ENCODE measurements at regions not wholly inside any gene's neighbourhood (a gene's known extent, or its start where the extent isn't known, plus 50 kb on each side); places are given as distances from the start of the nearest gene placed in this dataset.

DNA sequence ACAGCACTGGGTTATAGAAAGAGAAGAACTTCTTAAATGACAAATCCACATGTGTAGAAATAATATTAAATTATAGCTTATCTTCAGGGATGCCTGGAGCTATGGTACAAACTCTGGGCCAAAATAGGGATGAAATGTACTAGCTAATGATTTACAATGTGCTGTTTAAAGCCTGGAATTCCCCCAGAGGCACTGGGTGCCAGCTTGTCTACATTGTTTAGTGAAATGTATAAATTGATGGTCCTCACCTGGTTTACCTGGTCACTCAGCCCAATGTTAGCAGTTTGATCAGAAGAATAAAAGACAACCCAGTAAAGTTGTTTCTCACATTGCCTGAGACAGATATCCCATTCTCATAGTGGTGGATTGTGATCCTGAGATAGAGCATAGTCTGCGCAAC, 597.2 kb downstream of the DIAPH3 start:
- Histone ChIP-seq H2BK120ac (ENCODE audit: low read depth, low read length, poor library complexity, severe bottlenecking) (no peak overlapping the region), H2BK15ac (ENCODE audit: low read depth, low read length) (no peak overlapping the region), H3K27me3 (ENCODE audit: insufficient read depth, low read length) (no peaks in the 10 kb centered on the region), H2BK20ac (ENCODE audit: low read depth, low read length, poor library complexity, severe bottlenecking) (no peak overlapping the region), H3K14ac (ENCODE audit: insufficient read depth, low read length) (no peak overlapping the region), H3K56ac (ENCODE audit: insufficient read length, low read depth, low read length) (no peak overlapping the region), H2AFZ (ENCODE audit: low read length) (no peak overlapping the region), H3K27ac (ENCODE audit: insufficient read length, low read depth, low read length) (no peak overlapping the region), H3K79me2 (ENCODE audit: insufficient read depth, low read length) (no peaks in the 10 kb centered on the region), H2AK5ac (ENCODE audit: insufficient read length, low read length) (no peak overlapping the region), H4K5ac (ENCODE audit: insufficient read length, low read depth, low read length) (no peak overlapping the region), H3K4me2 (ENCODE audit: insufficient read depth, insufficient read length, low read length) (no peak overlapping the region), H3T11ph (ENCODE audit: low read length) (no peak overlapping the region), H3K23me2 (ENCODE audit: insufficient read length, low read depth, low read length, poor library complexity, severe bottlenecking) (no peaks in the 10 kb centered on the region), H4K91ac (ENCODE audit: insufficient read length, low read depth, low read length) (no peak overlapping the region), H3K4ac (ENCODE audit: low read depth, low read length) (no peak overlapping the region), H3K79me1 (ENCODE audit: insufficient read depth, low read depth, low read length, poor library complexity, severe bottlenecking) (no peaks in the 10 kb centered on the region), H3K18ac (ENCODE audit: insufficient read length, low read depth, low read length) (no peak overlapping the region), H2BK5ac (ENCODE audit: insufficient read length, low read length) (no peak overlapping the region), H3K9me3 (ENCODE audit: control insufficient read depth, low read depth, low read length) (no peaks in the 10 kb centered on the region), H4K20me1 (ENCODE audit: control insufficient read depth, insufficient read depth, insufficient read length) (no peaks in the 10 kb centered on the region), H2BK12ac (ENCODE audit: insufficient read length, low read depth, low read length) (no peak overlapping the region), H3K9ac (ENCODE audit: extremely low read depth, insufficient read length, low read length) (no peak overlapping the region), H3K23ac (ENCODE audit: insufficient read length, low read depth, low read length) (no peak overlapping the region), H3K4me1 (ENCODE audit: insufficient read depth, low read length) (no peaks in the 10 kb centered on the region), H4K8ac (replicated peaks; ENCODE audit: insufficient read length, low read depth, low read length) (no peak overlapping the region)
- no CpG with 5 or more reads among the region's 1 CpG for WGBS (ENCODE audit: extremely low coverage, insufficient read length, low lambda C conversion rate)
- peaks cover 19 to 21% of the 10 kb centered on the region in 2 experiments for H3K9me3 Mint-ChIP-seq
- no peak overlapping the region for H3K4me3 Mint-ChIP-seq
- peaks cover 3 to 8% of the 10 kb centered on the region in 2 experiments for H3K4me1 Mint-ChIP-seq
- DNase-seq: no peak
- H3K27ac Mint-ChIP-seq: no peak overlapping the region
- H3K36me3 Mint-ChIP-seq (ENCODE audit: insufficient read depth in 1 of 3, low read depth in 3 of 3): peaks cover 18 to 31% (median 22%) of the 10 kb centered on the region in 3 experiments
- TF ChIP-seq, protein P1, sequence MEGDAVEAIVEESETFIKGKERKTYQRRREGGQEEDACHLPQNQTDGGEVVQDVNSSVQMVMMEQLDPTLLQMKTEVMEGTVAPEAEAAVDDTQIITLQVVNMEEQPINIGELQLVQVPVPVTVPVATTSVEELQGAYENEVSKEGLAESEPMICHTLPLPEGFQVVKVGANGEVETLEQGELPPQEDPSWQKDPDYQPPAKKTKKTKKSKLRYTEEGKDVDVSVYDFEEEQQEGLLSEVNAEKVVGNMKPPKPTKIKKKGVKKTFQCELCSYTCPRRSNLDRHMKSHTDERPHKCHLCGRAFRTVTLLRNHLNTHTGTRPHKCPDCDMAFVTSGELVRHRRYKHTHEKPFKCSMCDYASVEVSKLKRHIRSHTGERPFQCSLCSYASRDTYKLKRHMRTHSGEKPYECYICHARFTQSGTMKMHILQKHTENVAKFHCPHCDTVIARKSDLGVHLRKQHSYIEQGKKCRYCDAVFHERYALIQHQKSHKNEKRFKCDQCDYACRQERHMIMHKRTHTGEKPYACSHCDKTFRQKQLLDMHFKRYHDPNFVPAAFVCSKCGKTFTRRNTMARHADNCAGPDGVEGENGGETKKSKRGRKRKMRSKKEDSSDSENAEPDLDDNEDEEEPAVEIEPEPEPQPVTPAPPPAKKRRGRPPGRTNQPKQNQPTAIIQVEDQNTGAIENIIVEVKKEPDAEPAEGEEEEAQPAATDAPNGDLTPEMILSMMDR (conservative IDR thresholded peaks at IDR 0.05): no peak
- peaks cover 1% of the 10 kb centered on the region; the same call in 1 of the 2 replicates for H3K27me3 Mint-ChIP-seq (ENCODE audit: low read depth)
